ENCODE measurements at regions not wholly inside any gene's neighbourhood (a gene's known extent, or its start where the extent isn't known, plus 50 kb on each side); places are given as distances from the start of the nearest gene placed in this dataset.

DNA sequence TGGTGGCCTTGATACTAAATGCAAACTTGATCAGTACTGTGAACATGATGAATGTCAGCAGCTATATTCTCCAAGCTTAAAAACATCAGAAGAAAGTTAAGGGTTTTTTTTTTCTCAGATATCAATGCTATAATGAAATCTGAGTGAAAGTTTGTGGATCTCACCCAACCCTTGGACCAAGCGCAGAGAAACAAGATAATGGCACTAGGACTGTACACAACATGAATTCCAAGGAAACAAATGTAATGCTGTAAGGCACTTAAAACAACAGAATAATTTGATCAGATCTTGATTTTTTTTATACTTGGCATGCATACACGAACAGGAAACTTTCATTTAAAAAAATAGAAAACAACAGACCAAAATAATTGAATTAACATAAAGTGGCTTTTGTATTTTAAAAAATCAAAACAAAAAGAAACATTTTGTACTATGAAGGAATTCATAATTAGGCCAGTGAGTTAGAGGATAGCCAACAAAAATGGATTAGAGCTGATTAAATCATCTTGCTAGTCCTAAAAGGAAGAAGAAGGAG lies 1154.0 kb upstream of the EYS start:
- Histone ChIP-seq H3K4me3 (ENCODE audit: low read depth, low read length) (no peak overlapping the region), H3K36me3 (ENCODE audit: control insufficient read depth, insufficient read depth, low read length) (no peaks in the 10 kb centered on the region), H3K27me3 (ENCODE audit: control insufficient read depth, insufficient read depth, low read length) (no peaks in the 10 kb centered on the region)
- DNase-seq (ENCODE audit: low read depth): no peak
- TF ChIP-seq, protein P1, sequence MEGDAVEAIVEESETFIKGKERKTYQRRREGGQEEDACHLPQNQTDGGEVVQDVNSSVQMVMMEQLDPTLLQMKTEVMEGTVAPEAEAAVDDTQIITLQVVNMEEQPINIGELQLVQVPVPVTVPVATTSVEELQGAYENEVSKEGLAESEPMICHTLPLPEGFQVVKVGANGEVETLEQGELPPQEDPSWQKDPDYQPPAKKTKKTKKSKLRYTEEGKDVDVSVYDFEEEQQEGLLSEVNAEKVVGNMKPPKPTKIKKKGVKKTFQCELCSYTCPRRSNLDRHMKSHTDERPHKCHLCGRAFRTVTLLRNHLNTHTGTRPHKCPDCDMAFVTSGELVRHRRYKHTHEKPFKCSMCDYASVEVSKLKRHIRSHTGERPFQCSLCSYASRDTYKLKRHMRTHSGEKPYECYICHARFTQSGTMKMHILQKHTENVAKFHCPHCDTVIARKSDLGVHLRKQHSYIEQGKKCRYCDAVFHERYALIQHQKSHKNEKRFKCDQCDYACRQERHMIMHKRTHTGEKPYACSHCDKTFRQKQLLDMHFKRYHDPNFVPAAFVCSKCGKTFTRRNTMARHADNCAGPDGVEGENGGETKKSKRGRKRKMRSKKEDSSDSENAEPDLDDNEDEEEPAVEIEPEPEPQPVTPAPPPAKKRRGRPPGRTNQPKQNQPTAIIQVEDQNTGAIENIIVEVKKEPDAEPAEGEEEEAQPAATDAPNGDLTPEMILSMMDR (IDR thresholded peaks at IDR 0.05; ENCODE audit: insufficient read depth, low read length, severe bottlenecking): no peak
- FAIRE-seq: no peak

- DNase-seq (ENCODE audit: low read depth) (no peak), FAIRE-seq (no peak)
- H3K27me3 ChIP-seq (ENCODE audit: control insufficient read depth, insufficient read depth, low read length): no peaks in the 10 kb centered on the region
- H3K36me3 ChIP-seq (ENCODE audit: control insufficient read depth, insufficient read depth, low read length): no peaks in the 10 kb centered on the region
- no peak overlapping the region for H3K4me3 ChIP-seq (ENCODE audit: low read depth, low read length)
- TF ChIP-seq, protein P1 (IDR thresholded peaks at IDR 0.05; ENCODE audit: insufficient read depth, low read length, severe bottlenecking): no peak
Observed at GRCh38 chr6:66860328-66860727, 1153.3 kb upstream of the EYS start.

- TF ChIP-seq, protein P1 (IDR thresholded peaks at IDR 0.05; ENCODE audit: insufficient read depth, low read length, severe bottlenecking): no peak
- FAIRE-seq (no peak), DNase-seq (ENCODE audit: low read depth) (no peak)
- H3K27me3 ChIP-seq (ENCODE audit: control insufficient read depth, insufficient read depth, low read length): no peaks in the 10 kb centered on the region
- no peaks in the 10 kb centered on the region for H3K36me3 ChIP-seq (ENCODE audit: control insufficient read depth, insufficient read depth, low read length)
- no peak overlapping the region for H3K4me3 ChIP-seq (ENCODE audit: low read depth, low read length)
Observed at GRCh38 chr6:66858196-66858595, 1151.2 kb upstream of the EYS start.

DNA sequence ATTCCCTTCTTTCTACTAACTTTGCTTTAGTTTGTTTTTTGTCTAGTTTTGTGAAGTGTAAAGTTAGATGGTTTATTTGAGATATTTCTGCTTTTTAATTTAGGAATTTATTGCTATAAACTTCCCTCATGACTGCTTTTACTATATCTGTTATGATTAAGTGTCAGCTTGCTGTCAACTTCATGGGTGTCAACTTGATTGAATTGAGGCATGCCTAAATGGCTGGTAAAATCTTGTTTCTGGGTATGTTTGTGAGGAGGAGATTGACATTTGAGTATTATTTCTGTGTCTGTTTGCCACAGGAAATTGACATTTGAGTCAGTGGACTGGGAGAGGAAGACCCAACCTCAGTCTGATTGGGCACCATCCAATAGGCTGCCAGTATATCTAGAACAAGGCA lies 1147.0 kb upstream of the EYS start:
- Histone ChIP-seq H3K27me3 (ENCODE audit: control insufficient read depth, insufficient read depth, low read length) (no peaks in the 10 kb centered on the region), H3K4me3 (ENCODE audit: low read depth, low read length) (no peak overlapping the region), H3K36me3 (ENCODE audit: control insufficient read depth, insufficient read depth, low read length) (no peaks in the 10 kb centered on the region)
- TF ChIP-seq, protein P1 (IDR thresholded peaks at IDR 0.05; ENCODE audit: insufficient read depth, low read length, severe bottlenecking): no peak
- no peak for DNase-seq (ENCODE audit: low read depth)
- FAIRE-seq: no peak

GRCh38 chr6:66851930-66852329 lies 1144.9 kb upstream of the EYS start:
- FAIRE-seq (no peak), DNase-seq (ENCODE audit: low read depth) (no peak)
- Histone ChIP-seq H3K36me3 (ENCODE audit: control insufficient read depth, insufficient read depth, low read length) (no peaks in the 10 kb centered on the region), H3K4me3 (ENCODE audit: low read depth, low read length) (no peak overlapping the region), H3K27me3 (ENCODE audit: control insufficient read depth, insufficient read depth, low read length) (no peaks in the 10 kb centered on the region)
- TF ChIP-seq, protein P1 (IDR thresholded peaks at IDR 0.05; ENCODE audit: insufficient read depth, low read length, severe bottlenecking): no peak

- FAIRE-seq (no peak), DNase-seq (ENCODE audit: low read depth) (no peak)
- H3K4me3 ChIP-seq (ENCODE audit: low read depth, low read length): no peak overlapping the region
- H3K36me3 ChIP-seq (ENCODE audit: control insufficient read depth, insufficient read depth, low read length): no peaks in the 10 kb centered on the region
- no peaks in the 10 kb centered on the region for H3K27me3 ChIP-seq (ENCODE audit: control insufficient read depth, insufficient read depth, low read length)
- TF ChIP-seq, protein P1 (IDR thresholded peaks at IDR 0.05; ENCODE audit: insufficient read depth, low read length, severe bottlenecking): no peak
Observed at GRCh38 chr6:66849843-66850242, 1142.8 kb upstream of the EYS start.

All from bronchial epithelial cell (primary cell).